Suppressor macrophage (primary cell): ENCODE measurements at regions not wholly inside any gene's neighbourhood (a gene's known extent, or its start where the extent isn't known, plus 50 kb on each side); places are given as distances from the start of the nearest gene placed in this dataset.

Source experiments
- DNase-seq, 4 experiments: peaks; one replicate each; pipeline ENCODE4 v3.0.0-alpha.2; 2020 to 2022

DNA sequence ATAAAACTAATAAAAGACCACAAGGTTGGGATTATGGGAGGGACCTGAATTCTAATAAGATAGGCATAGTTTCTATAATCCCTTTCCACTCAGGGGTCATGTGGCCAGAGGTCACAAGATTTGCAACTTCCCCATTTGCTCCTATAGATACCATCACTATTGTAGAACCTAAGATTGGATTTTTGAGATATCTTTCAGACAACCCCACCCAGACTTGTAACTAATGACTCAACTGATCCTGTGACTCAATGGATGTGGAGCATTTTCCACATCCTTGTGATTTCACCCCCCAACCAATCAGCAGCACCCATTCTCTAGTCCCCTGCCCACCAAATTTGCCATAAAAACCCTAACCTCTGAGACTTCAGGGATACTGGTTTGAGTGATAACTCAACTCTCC, 51.9 kb upstream of the PIK3AP1 start:
- peak; percentile 8 to 53 (median 33) for DNase-seq

DNA sequence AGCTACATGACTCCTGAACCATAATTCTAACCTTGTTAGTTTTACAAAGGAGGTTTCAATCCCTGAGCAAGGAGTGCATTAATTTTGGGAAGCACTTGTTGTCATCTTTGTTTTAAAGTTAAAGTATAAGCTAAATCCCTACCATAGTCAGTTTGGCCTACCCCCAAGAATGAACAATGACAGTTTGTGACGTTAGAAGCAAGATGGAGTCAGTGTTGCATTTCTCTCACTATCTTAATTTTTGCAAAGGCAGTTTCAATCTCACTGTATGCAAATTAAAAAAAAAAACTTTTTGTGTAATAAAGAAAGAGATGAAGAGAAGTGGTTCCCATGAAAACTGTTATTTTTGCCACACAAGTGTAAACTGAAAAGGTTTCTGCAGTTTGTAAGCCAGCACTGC, 50.7 kb upstream of the PIK3AP1 start:
- DNase-seq: no peak
